ENCODE measurements at regions not wholly inside any gene's neighbourhood (a gene's known extent, or its start where the extent isn't known, plus 50 kb on each side); places are given as distances from the start of the nearest gene placed in this dataset.

DNA sequence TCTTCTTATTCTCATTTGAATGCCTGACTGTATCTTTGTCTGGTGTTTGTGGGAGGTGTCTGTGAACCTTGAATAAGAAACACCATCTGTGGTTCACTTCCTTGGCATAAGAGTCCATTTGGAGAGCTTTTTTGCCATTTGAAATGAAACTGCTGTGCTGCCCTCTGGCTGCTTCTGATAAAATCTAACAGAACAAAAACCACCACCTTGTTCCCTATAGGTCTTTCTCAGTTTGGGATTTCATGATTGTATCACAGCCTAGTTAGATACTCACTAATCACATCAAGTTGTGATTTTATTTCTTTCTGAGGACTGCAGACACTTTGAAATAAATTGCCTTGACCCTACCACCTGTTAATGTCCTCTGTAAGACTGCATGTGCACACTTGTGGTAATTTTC lies 102.7 kb upstream of the FAM13C start:
- Histone ChIP-seq H3K9me3 (ENCODE audit: insufficient read depth, low read length) (no peaks in the 10 kb centered on the region), H3K27me3 (ENCODE audit: low read depth, low read length) (no peaks in the 10 kb centered on the region), H3K36me3 (replicated peaks; ENCODE audit: low read depth, low read length) (no peaks in the 10 kb centered on the region), H3K4me3 (ENCODE audit: low read length) (no peak overlapping the region), H3K79me2 (ENCODE audit: low read length) (no peaks in the 10 kb centered on the region), H3K27ac (ENCODE audit: low read length) (no peak overlapping the region), H3K4me2 (ENCODE audit: low read length) (no peak overlapping the region), H4K20me1 (ENCODE audit: insufficient read depth, low read length) (no peaks in the 10 kb centered on the region), H3K4me1 (ENCODE audit: low read length) (no peaks in the 10 kb centered on the region), H2AFZ (ENCODE audit: low read depth, low read length) (no peak overlapping the region), H3K9ac (ENCODE audit: low read length) (no peak overlapping the region)
- TF ChIP-seq, protein P1, sequence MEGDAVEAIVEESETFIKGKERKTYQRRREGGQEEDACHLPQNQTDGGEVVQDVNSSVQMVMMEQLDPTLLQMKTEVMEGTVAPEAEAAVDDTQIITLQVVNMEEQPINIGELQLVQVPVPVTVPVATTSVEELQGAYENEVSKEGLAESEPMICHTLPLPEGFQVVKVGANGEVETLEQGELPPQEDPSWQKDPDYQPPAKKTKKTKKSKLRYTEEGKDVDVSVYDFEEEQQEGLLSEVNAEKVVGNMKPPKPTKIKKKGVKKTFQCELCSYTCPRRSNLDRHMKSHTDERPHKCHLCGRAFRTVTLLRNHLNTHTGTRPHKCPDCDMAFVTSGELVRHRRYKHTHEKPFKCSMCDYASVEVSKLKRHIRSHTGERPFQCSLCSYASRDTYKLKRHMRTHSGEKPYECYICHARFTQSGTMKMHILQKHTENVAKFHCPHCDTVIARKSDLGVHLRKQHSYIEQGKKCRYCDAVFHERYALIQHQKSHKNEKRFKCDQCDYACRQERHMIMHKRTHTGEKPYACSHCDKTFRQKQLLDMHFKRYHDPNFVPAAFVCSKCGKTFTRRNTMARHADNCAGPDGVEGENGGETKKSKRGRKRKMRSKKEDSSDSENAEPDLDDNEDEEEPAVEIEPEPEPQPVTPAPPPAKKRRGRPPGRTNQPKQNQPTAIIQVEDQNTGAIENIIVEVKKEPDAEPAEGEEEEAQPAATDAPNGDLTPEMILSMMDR (IDR thresholded peaks at IDR 0.05; ENCODE audit: low read depth, low read length): peak; percentile 26
- TF ChIP-seq EZH2phosphoT487 (IDR thresholded peaks at IDR 0.05; ENCODE audit: low read depth): no peak

DNA sequence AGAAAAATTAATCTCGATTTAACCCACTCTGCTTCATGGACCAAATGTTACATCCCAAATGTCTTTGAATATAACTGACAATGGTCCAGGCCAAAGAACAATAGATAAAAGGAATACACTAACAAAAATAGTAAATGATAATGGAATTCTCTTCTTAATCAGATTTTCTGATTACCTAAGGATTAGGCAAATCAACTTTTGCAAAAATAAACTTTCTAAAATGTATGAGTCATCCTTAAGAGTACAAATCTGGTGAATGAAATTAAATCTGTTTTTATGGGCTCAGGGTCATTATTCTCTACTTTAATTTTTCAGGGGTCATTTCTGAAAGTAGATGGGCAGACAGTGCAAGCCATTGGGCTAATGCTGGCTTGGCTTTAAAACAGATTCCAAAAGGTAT lies 102.1 kb upstream of the FAM13C start:
- H3K4me2 ChIP-seq (ENCODE audit: low read length): no peak overlapping the region
- no peak overlapping the region for H3K9ac ChIP-seq (ENCODE audit: low read length)
- H3K36me3 ChIP-seq (replicated peaks; ENCODE audit: low read depth, low read length): no peaks in the 10 kb centered on the region
- H2AFZ ChIP-seq (ENCODE audit: low read depth, low read length): no peak overlapping the region
- no peaks in the 10 kb centered on the region for H3K4me1 ChIP-seq (ENCODE audit: low read length)
- no peaks in the 10 kb centered on the region for H4K20me1 ChIP-seq (ENCODE audit: insufficient read depth, low read length)
- H3K27me3 ChIP-seq (ENCODE audit: low read depth, low read length): no peaks in the 10 kb centered on the region
- no peaks in the 10 kb centered on the region for H3K79me2 ChIP-seq (ENCODE audit: low read length)
- H3K9me3 ChIP-seq (ENCODE audit: insufficient read depth, low read length): no peaks in the 10 kb centered on the region
- no peak for TF ChIP-seq EZH2phosphoT487 (IDR thresholded peaks at IDR 0.05; ENCODE audit: low read depth)
- TF ChIP-seq, protein P1 (IDR thresholded peaks at IDR 0.05; ENCODE audit: low read depth, low read length): no peak
- no peak overlapping the region for H3K27ac ChIP-seq (ENCODE audit: low read length)
- no peak overlapping the region for H3K4me3 ChIP-seq (ENCODE audit: low read length)

DNA sequence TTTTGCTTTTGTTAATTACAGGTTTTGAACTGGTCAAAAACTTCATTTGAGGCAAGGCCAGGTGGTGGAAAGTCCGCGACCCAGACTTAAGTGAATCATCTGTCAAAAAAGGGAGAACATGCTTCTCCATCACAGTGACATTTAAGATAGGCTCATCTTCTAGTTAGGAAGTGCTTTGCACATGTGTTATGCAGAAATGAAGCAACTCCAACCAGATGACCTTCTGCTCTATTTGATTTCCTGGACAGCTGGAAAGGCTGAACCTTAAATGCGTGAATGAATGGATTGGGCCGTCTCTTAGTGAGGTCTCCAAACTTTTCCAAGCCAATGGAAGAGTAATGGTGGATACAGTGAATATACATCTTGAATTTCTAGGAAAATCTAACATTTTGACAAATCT lies 101.6 kb upstream of the FAM13C start:
- Histone ChIP-seq H4K20me1 (ENCODE audit: insufficient read depth, low read length) (no peaks in the 10 kb centered on the region), H3K79me2 (ENCODE audit: low read length) (no peaks in the 10 kb centered on the region), H3K27ac (ENCODE audit: low read length) (no peak overlapping the region), H3K4me2 (ENCODE audit: low read length) (no peak overlapping the region), H2AFZ (ENCODE audit: low read depth, low read length) (no peak overlapping the region), H3K9ac (ENCODE audit: low read length) (no peak overlapping the region), H3K4me3 (ENCODE audit: low read length) (no peak overlapping the region), H3K4me1 (ENCODE audit: low read length) (no peaks in the 10 kb centered on the region), H3K9me3 (ENCODE audit: insufficient read depth, low read length) (no peaks in the 10 kb centered on the region), H3K27me3 (ENCODE audit: low read depth, low read length) (no peaks in the 10 kb centered on the region), H3K36me3 (replicated peaks; ENCODE audit: low read depth, low read length) (no peaks in the 10 kb centered on the region)
- no peak for TF ChIP-seq EZH2phosphoT487 (IDR thresholded peaks at IDR 0.05; ENCODE audit: low read depth)
- TF ChIP-seq, protein P1 (IDR thresholded peaks at IDR 0.05; ENCODE audit: low read depth, low read length): no peak

DNA sequence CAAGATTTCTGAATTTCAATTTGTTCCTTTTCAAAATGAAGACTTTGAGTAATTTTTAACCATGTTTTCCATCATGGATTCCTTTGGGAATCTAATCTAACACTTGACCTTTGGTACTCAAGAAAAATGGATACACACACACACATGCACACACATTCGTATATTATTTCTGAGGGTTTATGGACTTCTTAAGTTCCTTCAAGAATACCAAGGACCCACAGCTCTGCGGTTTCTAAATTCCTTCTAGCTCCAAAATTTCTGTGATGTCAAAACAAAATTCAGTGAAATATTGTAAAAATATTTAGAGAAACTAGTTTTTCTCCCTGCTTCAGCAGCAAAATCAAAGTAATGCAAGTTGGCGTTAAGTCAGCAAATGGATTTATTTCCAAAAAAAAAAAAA lies 98.3 kb upstream of the FAM13C start:
- Histone ChIP-seq H3K27ac (ENCODE audit: low read length) (no peak overlapping the region), H3K4me2 (ENCODE audit: low read length) (no peak overlapping the region), H4K20me1 (ENCODE audit: insufficient read depth, low read length) (no peaks in the 10 kb centered on the region), H3K9me3 (ENCODE audit: insufficient read depth, low read length) (no peaks in the 10 kb centered on the region), H3K27me3 (ENCODE audit: low read depth, low read length) (no peaks in the 10 kb centered on the region), H3K79me2 (ENCODE audit: low read length) (no peaks in the 10 kb centered on the region), H2AFZ (ENCODE audit: low read depth, low read length) (no peak overlapping the region), H3K4me3 (ENCODE audit: low read length) (no peak overlapping the region), H3K4me1 (ENCODE audit: low read length) (no peaks in the 10 kb centered on the region), H3K36me3 (replicated peaks; ENCODE audit: low read depth, low read length) (no peaks in the 10 kb centered on the region), H3K9ac (ENCODE audit: low read length) (no peak overlapping the region)
- TF ChIP-seq, protein P1 (IDR thresholded peaks at IDR 0.05; ENCODE audit: low read depth, low read length): no peak
- TF ChIP-seq EZH2phosphoT487 (IDR thresholded peaks at IDR 0.05; ENCODE audit: low read depth): no peak

All from OCI-LY3 (cell line).